Ishikawa (cell line): ENCODE measurements at regions not wholly inside any gene's neighbourhood (a gene's known extent, or its start where the extent isn't known, plus 50 kb on each side); places are given as distances from the start of the nearest gene placed in this dataset.

Experiments used
- CEBPB ChIP-seq: IDR thresholded peaks from 2 replicates; pipeline ENCODE4 v1.6.1; 2012
- CREB1 ChIP-seq: IDR thresholded peaks from 2 replicates; pipeline ENCODE4 v1.6.1; 2012; ENCODE audit warnings: low read depth
- EP300 ChIP-seq: IDR thresholded peaks from 2 replicates; pipeline ENCODE4 v1.6.1; 2012; ENCODE audit warnings: borderline replicate concordance
- YY1 ChIP-seq: IDR thresholded peaks from 2 replicates; pipeline ENCODE4 v1.6.1; 2012; ENCODE audit warnings: low read depth

GRCh38 chr18:41226911-41227310 is 728.1 kb upstream of the PIK3C3 start:
- TF ChIP-seq EP300 (no peak), CREB1 (no peak), CEBPB (no peak), YY1 (no peak)
